Ectodermal cell (in vitro differentiated cells): ENCODE measurements at regions not wholly inside any gene's neighbourhood (a gene's known extent, or its start where the extent isn't known, plus 50 kb on each side); places are given as distances from the start of the nearest gene placed in this dataset.

Source experiments
- H3K27ac ChIP-seq: 2 replicates; pipeline ENCODE4 v1.7.0; 2013; ENCODE audit warnings: mild to moderate bottlenecking, low read depth, low read length; ENCODE audit not compliant: insufficient read depth, poor library complexity, severe bottlenecking
- H3K27me3 ChIP-seq: 2 replicates; pipeline ENCODE4 v1.7.0; 2013; ENCODE audit warnings: mild to moderate bottlenecking, low read length; ENCODE audit not compliant: insufficient read depth, control insufficient read depth, poor library complexity, severe bottlenecking
- H3K36me3 ChIP-seq: one replicate; pipeline ENCODE4 v1.7.0; 2013; ENCODE audit warnings: low read length; ENCODE audit not compliant: control insufficient read depth, insufficient read depth
- H3K4me1 ChIP-seq: one replicate; pipeline ENCODE4 v1.7.0; 2013; ENCODE audit warnings: low read length; ENCODE audit not compliant: control insufficient read depth, insufficient read depth
- H3K4me3 ChIP-seq: 2 replicates; pipeline ENCODE4 v1.7.0; 2013; ENCODE audit warnings: low read depth, low read length, control low read depth; ENCODE audit not compliant: insufficient read depth
- H3K9me3 ChIP-seq: 2 replicates; pipeline ENCODE4 v1.7.0; 2013; ENCODE audit warnings: mild to moderate bottlenecking, low read length, moderate library complexity; ENCODE audit not compliant: control insufficient read depth
- WGBS, 2 experiments: methylation state at CpG; one replicate each; pipeline ENCODE4 v1.1.7; 2013; ENCODE audit warnings: missing lambda C conversion rate in 2 of 2; 5-methylcytosine and 5-hydroxymethylcytosine counted together

DNA sequence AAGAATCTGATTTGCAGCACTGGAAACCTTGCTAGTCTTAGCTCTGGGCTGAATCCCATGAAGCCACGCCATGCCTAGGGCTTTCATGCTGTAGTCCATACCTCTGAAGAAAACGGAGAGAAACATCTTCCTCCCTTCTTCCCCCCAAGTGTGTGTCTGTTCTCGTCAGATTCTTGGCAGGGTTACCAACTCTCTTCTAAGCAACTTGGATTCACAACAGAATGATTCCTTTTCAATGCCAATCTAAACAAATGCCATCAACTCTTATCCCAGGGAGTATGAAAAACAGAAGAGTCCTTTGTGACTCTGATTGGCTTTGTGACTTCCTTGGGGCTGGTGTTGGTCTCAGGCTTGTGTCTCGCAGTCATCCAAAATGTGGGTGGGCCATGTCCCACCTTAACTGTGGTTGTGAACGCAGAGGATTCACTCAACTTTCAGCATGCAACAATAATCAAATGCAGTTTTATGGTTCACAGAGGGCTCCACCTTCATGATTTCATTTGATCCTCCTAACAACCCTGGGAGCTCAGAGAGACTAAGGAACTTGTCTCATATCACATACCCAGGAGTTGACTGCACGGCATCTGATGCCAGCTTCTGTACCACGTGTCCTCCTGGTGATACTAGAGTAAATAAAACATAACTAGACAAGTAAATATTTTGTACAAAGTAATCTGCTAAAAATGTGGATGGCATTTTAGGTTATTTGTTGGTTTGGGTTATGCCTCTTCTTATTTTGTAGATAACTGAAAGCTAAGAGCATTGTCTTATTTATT, 186.0 kb upstream of the TNP1 start:
- H3K4me1 ChIP-seq = peaks cover 29% of the 10 kb centered on the region
- H3K27ac ChIP-seq = no peak overlapping the region
- no peaks in the 10 kb centered on the region for H3K9me3 ChIP-seq
- H3K36me3 ChIP-seq = no peaks in the 10 kb centered on the region
- H3K27me3 ChIP-seq = no peaks in the 10 kb centered on the region
- no peak overlapping the region for H3K4me3 ChIP-seq
- WGBS, 2 experiments = 87 to 91% methylated on average over 5 to 7 of the region's 7 CpGs

DNA sequence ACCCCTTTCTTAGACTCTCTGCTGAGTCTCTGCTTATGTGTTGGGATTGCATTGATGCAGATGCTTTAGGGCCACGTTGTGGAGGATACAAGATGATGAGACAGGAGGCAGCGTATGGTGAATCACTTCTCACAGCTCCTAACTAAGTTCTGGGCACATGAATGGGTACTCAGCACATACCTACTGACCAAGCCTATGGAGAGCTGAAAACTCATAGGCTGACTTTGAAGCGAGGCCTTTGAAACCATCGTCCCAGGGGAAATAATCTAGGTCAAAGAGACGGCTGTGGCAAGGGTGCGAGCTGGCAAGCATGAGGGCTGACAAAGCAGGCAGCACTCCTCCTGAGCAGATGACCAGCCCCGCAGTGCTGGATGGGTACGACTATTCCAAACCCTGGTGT, 180.2 kb upstream of the TNP1 start:
- H3K4me3 ChIP-seq = no peak overlapping the region
- no peak overlapping the region for H3K27ac ChIP-seq
- no peaks in the 10 kb centered on the region for H3K27me3 ChIP-seq
- no peaks in the 10 kb centered on the region for H3K4me1 ChIP-seq
- WGBS, 2 experiments = 93 to 95% methylated on average over 8 of the region's 8 CpGs
- H3K9me3 ChIP-seq = no peaks in the 10 kb centered on the region
- no peaks in the 10 kb centered on the region for H3K36me3 ChIP-seq

DNA sequence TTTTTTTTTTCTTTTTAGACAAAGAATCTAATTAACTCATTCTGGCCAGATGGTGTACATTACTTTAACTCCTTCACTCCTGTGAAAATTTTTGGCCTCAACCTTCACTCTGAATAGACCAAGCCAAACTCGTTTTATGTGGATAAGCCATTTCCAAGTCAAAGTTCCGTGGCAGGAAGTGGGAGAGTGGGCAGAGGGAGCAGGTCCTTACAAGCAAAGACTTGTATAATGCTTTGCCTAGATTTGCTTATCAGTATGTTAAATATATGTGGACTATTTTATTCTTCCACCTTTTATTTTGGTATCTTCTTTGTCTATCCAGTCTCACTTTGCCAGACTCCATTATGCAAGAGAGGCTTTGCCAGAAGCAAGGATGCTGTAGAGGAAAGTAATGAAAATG, 178.1 kb upstream of the TNP1 start:
- H3K27ac ChIP-seq = no peak overlapping the region
- H3K4me3 ChIP-seq = no peak overlapping the region
- H3K4me1 ChIP-seq = no peaks in the 10 kb centered on the region
- H3K36me3 ChIP-seq = no peaks in the 10 kb centered on the region
- H3K27me3 ChIP-seq = no peaks in the 10 kb centered on the region
- no peaks in the 10 kb centered on the region for H3K9me3 ChIP-seq
- 58 to 80% methylated on average over 2 of the region's 2 CpGs for WGBS, 2 experiments

DNA sequence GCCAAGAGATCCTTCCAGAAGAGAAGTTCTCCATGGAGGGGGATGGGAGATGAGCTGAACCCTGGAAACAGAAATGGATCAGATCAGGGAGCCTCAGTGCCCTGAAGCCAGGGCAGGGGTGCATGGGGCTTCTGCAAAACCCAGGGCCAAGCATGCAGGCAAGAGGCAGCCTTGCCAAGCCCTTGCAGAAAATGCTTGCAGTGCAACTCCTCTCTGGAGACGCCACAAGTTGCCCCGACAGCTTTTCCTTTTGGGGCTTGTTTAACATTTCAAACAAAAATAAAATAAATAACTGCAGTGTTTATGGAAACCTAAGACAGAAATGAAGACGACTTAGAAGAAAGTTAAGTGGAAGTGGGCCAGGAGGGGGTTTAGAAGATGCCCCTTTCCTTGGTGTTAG, 177.5 kb upstream of the TNP1 start:
- H3K4me3 ChIP-seq = no peak overlapping the region
- no peaks in the 10 kb centered on the region for H3K36me3 ChIP-seq
- H3K9me3 ChIP-seq = no peaks in the 10 kb centered on the region
- no peaks in the 10 kb centered on the region for H3K4me1 ChIP-seq
- WGBS, 2 experiments = 90 to 96% methylated on average over 2 to 3 of the region's 3 CpGs
- H3K27ac ChIP-seq = no peak overlapping the region
- no peaks in the 10 kb centered on the region for H3K27me3 ChIP-seq

DNA sequence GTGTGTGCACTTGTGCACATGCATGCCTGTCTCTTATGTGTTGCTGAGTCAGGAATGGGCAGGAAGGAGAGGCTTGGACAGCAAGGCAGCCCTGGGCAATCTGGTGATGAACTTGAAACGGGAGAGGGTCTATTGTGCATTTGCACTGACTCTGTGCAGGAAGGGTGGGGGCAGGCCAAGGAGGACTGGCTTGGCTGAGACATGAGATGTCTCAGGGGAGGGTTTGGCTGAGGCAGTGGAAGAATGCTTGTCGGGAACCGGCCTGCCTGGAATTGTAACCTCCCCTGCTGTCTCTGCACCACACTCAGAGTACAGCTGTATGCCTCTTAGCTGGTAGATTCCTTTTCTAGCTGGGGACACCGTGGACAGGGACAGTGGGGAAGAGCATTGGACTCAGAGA, 176.1 kb upstream of the TNP1 start:
- Histone ChIP-seq H3K36me3 (no peaks in the 10 kb centered on the region), H3K27me3 (no peaks in the 10 kb centered on the region), H3K4me3 (no peak overlapping the region), H3K9me3 (no peaks in the 10 kb centered on the region), H3K4me1 (no peaks in the 10 kb centered on the region), H3K27ac (no peak overlapping the region)
- WGBS, 2 experiments = 77% methylated on average over 4 of the region's 4 CpGs

DNA sequence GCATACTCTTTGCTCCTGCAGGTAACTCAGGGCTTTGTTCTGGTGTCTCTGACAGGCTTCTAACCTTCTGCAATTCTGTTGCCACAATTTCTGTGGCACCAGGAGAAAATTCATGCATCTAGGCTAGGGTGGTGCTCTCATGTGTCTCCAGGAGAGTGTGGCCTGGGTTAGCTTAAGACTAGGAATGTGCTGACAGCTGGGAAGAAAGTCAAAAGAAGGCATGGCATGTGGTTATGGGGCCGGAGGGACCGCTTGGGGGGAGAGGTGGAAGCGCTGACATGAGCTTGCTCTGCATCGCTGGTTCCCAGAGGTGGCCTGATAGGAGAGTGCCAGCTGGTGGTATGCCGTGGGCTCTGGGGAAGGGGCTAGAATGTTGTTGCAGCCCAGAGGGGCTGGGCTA, 173.3 kb upstream of the TNP1 start:
- 92 to 94% methylated on average over 5 of the region's 5 CpGs for WGBS, 2 experiments
- H3K4me3 ChIP-seq = no peak overlapping the region
- H3K9me3 ChIP-seq = no peaks in the 10 kb centered on the region
- no peaks in the 10 kb centered on the region for H3K27me3 ChIP-seq
- no peaks in the 10 kb centered on the region for H3K4me1 ChIP-seq
- H3K27ac ChIP-seq = no peak overlapping the region
- H3K36me3 ChIP-seq = no peaks in the 10 kb centered on the region

DNA sequence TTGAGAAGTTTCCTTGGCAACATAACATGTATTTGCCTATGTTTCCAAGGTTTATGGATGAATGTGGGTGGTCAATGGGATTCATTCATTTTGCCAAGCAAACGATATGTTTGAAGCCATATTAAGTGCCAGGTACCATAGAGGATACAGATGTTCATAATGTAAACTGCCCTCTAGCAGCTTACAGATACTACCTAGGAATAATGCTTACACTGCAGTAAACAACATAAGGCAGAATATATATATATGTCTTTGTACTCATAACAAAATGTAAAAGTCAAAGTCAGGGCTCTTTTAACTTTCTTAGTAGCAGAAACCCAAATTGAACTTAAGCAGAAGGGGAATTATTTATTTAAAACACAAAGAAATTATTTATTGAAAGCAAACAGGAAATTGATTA, 171.6 kb upstream of the TNP1 start:
- Histone ChIP-seq H3K36me3 (no peaks in the 10 kb centered on the region), H3K27ac (no peak overlapping the region), H3K9me3 (no peaks in the 10 kb centered on the region), H3K4me3 (no peak overlapping the region), H3K27me3 (no peaks in the 10 kb centered on the region), H3K4me1 (no peaks in the 10 kb centered on the region)
- 100% methylated on average over 1 of the region's 1 CpG for WGBS, 2 experiments

DNA sequence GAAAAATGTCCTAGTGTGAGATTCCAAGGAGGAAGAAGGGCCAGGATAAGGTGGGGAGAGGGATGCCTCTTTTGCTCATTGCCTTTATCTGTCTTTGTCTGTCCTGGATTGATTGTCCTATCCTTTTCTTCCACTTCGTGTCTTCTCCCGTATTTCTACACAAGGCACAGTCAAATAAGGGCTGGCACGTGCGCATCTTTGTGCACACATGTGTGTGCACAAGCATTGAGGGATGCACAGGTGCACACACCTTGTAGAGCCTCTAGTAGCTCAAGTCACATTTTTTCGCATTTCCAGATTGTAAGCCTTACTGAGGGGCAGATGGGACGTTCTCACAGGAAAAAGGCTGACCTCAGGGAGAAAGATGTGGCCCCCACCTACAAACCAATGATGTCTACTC, 170.2 kb upstream of the TNP1 start:
- H3K9me3 ChIP-seq = no peaks in the 10 kb centered on the region
- no peaks in the 10 kb centered on the region for H3K36me3 ChIP-seq
- no peaks in the 10 kb centered on the region for H3K27me3 ChIP-seq
- no peaks in the 10 kb centered on the region for H3K4me1 ChIP-seq
- 95 to 96% methylated on average over 6 of the region's 6 CpGs for WGBS, 2 experiments
- no peak overlapping the region for H3K4me3 ChIP-seq
- H3K27ac ChIP-seq = no peak overlapping the region

DNA sequence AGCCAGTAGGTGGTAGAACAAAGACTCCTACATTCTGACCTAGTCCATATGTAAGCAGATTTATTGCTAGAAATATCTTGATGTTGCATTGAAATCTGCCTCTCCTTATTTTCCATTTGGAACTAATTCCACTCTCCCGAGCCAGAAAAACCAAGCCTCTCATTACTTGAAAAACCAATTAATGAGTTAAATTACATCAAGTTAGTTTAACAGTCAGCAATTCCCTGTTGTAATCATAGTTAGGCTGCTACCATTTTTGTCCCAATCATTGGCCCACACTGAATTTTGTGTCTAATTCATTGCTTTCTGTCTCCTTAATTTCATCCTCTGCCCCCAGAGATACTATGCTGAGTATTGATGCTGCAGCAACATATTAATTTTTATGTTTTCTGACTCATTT, 168.3 kb upstream of the TNP1 start:
- 94% methylated on average over 1 of the region's 1 CpG; no CpG with 5 or more reads in 1 of the 2 experiments for WGBS, 2 experiments
- no peak overlapping the region for H3K4me3 ChIP-seq

DNA sequence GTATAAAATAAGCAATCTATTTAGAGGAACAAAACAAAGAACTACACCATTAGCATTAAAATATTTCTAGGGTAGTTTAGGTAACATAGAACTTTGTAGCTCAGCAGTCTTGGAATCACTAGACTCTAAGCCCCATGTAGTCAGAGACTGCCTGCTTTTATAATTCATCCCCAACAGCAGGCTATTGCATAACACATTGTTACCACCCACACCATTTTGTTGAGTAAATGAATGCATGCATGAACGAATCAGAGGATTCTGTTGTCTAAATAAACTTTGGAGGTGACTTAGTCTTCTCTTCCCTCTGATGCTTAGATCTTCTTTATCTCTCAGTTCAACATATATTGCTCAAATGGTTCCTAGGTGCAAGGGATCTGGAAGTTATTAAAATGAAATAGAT, 167.6 kb upstream of the TNP1 start:
- H3K9me3 ChIP-seq = no peaks in the 10 kb centered on the region
- no peaks in the 10 kb centered on the region for H3K4me1 ChIP-seq
- no peaks in the 10 kb centered on the region for H3K27me3 ChIP-seq
- H3K27ac ChIP-seq = no peak overlapping the region
- WGBS, 2 experiments = 83 to 100% methylated on average over 1 of the region's 1 CpG
- H3K4me3 ChIP-seq = no peak overlapping the region
- no peaks in the 10 kb centered on the region for H3K36me3 ChIP-seq

More for the DNA sequence above, 168.3 kb upstream of the TNP1 start:
- Histone ChIP-seq H3K27ac (no peak overlapping the region), H3K36me3 (no peaks in the 10 kb centered on the region), H3K27me3 (no peaks in the 10 kb centered on the region), H3K9me3 (no peaks in the 10 kb centered on the region), H3K4me1 (no peaks in the 10 kb centered on the region)

DNA sequence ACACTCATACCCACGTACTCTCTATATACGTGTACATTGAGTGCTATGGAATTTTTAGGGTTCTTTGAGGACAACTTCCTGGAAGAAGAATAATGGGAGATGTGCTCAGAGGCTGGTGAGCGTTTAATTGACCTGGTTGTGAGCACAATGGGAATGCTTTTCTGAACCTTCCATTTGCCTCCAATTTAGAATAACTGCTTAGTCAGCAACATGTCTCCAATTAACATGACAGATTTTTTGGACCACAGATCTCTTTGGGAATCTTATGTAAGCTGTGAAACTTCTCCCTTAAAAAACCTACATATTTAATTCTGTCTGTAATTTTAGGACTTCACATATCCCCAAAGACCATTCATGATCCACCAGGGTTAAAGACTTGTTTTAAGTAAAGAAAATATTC, 166.7 kb upstream of the TNP1 start:
- no peak overlapping the region for H3K27ac ChIP-seq
- WGBS, 2 experiments = 90 to 100% methylated on average over 2 to 3 of the region's 3 CpGs
- no peaks in the 10 kb centered on the region for H3K27me3 ChIP-seq
- no peaks in the 10 kb centered on the region for H3K4me1 ChIP-seq
- no peaks in the 10 kb centered on the region for H3K36me3 ChIP-seq
- no peaks in the 10 kb centered on the region for H3K9me3 ChIP-seq
- no peak overlapping the region for H3K4me3 ChIP-seq
